PFSK-1 (cell line): ENCODE measurements at regions not wholly inside any gene's neighbourhood (a gene's known extent, or its start where the extent isn't known, plus 50 kb on each side); places are given as distances from the start of the nearest gene placed in this dataset.

Experiments
- POLR2AphosphoS5 ChIP-seq: IDR thresholded peaks from 2 replicates; pipeline ENCODE4 v1.6.1; 2012; ENCODE audit warnings: low read depth, mild to moderate bottlenecking, control low read depth, low read length, moderate library complexity
- SIN3A ChIP-seq: IDR thresholded peaks from 2 replicates; pipeline ENCODE4 v1.6.1; 2012; ENCODE audit warnings: mild to moderate bottlenecking, low read length, moderate library complexity, borderline replicate concordance; ENCODE audit not compliant: insufficient read depth
- TAF1 ChIP-seq: IDR thresholded peaks from 2 replicates; pipeline ENCODE4 v1.6.1; 2012; ENCODE audit warnings: low read length, control low read depth, borderline replicate concordance; ENCODE audit not compliant: insufficient read depth

GRCh38 chr2:150298571-150299305, 188.7 kb downstream of the RND3 start:
- TF ChIP-seq TAF1 (no peak), POLR2AphosphoS5 (no peak), SIN3A (no peak)
